ENCODE measurements at regions not wholly inside any gene's neighbourhood (a gene's known extent, or its start where the extent isn't known, plus 50 kb on each side); places are given as distances from the start of the nearest gene placed in this dataset.

- ChIA-PET POLR2A (no interaction called here), CTCF (no interaction called here)
- no peaks in the 10 kb centered on the region for H3K9me3 ChIP-seq (ENCODE audit: control insufficient read depth, insufficient read depth, low read depth, low read length)
- no peaks in the 10 kb centered on the region for H3K36me3 ChIP-seq (ENCODE audit: control insufficient read depth in 2 of 2, insufficient read depth in 1 of 2, low read length in 2 of 2)
- no peak overlapping the region for H3K4me3 ChIP-seq (ENCODE audit: low read depth, low read length)
- no peaks in the 10 kb centered on the region for H3K4me1 ChIP-seq (ENCODE audit: control insufficient read depth, insufficient read depth, low read length)
- TF ChIP-seq ZBTB8A (tag by site-specific recombination; IDR thresholded peaks at IDR 0.05) (no peak), ZIC2 (tag by site-specific recombination; IDR thresholded peaks at IDR 0.05) (no peak), ZNF391 (tag by site-specific recombination; IDR thresholded peaks at IDR 0.05; ENCODE audit: borderline replicate concordance, low read depth) (no peak), ZNF221 (tag by site-specific recombination; IDR thresholded peaks at IDR 0.05; ENCODE audit: borderline replicate concordance) (no peak), MZF1 (tag by site-specific recombination; IDR thresholded peaks at IDR 0.05; ENCODE audit: borderline replicate concordance) (no peak), ZNF529 (tag by site-specific recombination; IDR thresholded peaks at IDR 0.05; ENCODE audit: insufficient replicate concordance) (no peak), ZFP3 (tag by site-specific recombination; IDR thresholded peaks at IDR 0.05; ENCODE audit: low read depth) (no peak), ZNF2 (tag by site-specific recombination; IDR thresholded peaks at IDR 0.05) (no peak), ZBTB20 (tag by site-specific recombination; IDR thresholded peaks at IDR 0.05) (no peak), ZNF654 (tag by site-specific recombination; IDR thresholded peaks at IDR 0.05; ENCODE audit: low read depth) (no peak), INSM2 (tag by site-specific recombination; IDR thresholded peaks at IDR 0.05) (no peak), ZFHX2 (tag by site-specific recombination; conservative IDR thresholded peaks at IDR 0.05) (no peak), BCL11A (tag by site-specific recombination; IDR thresholded peaks at IDR 0.05; ENCODE audit: low read depth) (no peak), ZSCAN16 (tag by site-specific recombination; IDR thresholded peaks at IDR 0.05) (no peak)
- no peak overlapping the region for H3K27ac ChIP-seq (ENCODE audit: extremely low read depth, low read depth, low read length)
These were observed 592.5 kb upstream of the CA10 start for GRCh38 chr17:52751051-52751450.

- Histone ChIP-seq H3K9me3 (ENCODE audit: control insufficient read depth, insufficient read depth, low read depth, low read length) (no peaks in the 10 kb centered on the region), H3K4me3 (ENCODE audit: low read depth, low read length) (no peak overlapping the region), H3K4me1 (ENCODE audit: control insufficient read depth, insufficient read depth, low read length) (no peaks in the 10 kb centered on the region), H3K27ac (ENCODE audit: extremely low read depth, low read depth, low read length) (no peak overlapping the region), H3K36me3 (ENCODE audit: control insufficient read depth in 2 of 2, insufficient read depth in 1 of 2, low read length in 2 of 2) (no peaks in the 10 kb centered on the region)
- TF ChIP-seq ZNF335 (tag by site-specific recombination; conservative IDR thresholded peaks at IDR 0.05) (no peak), ZNF280C (tag by site-specific recombination; IDR thresholded peaks at IDR 0.05) (no peak), ZNF529 (tag by site-specific recombination; IDR thresholded peaks at IDR 0.05; ENCODE audit: insufficient replicate concordance) (no peak), HOXC10 (CRISPR knock-in tag; IDR thresholded peaks at IDR 0.05) (no peak), ZNF558 (tag by site-specific recombination; IDR thresholded peaks at IDR 0.05) (no peak), ZNF221 (tag by site-specific recombination; IDR thresholded peaks at IDR 0.05; ENCODE audit: borderline replicate concordance) (no peak), KLF17 (tag by site-specific recombination; IDR thresholded peaks at IDR 0.05) (no peak), ZNF157 (tag by site-specific recombination; IDR thresholded peaks at IDR 0.05) (no peak), ZNF596 (tag by site-specific recombination; IDR thresholded peaks at IDR 0.05) (no peak), ZXDB (tag by site-specific recombination; IDR thresholded peaks at IDR 0.05) (no peak), ZNF837 (tag by site-specific recombination; IDR thresholded peaks at IDR 0.05) (no peak), ZNF747 (tag by site-specific recombination; IDR thresholded peaks at IDR 0.05) (no peak), ZNF266 (tag by site-specific recombination; IDR thresholded peaks at IDR 0.05; ENCODE audit: low read depth) (no peak), ZNF555 (tag by site-specific recombination; conservative IDR thresholded peaks at IDR 0.05) (no peak), ZNF580 (tag by site-specific recombination; IDR thresholded peaks at IDR 0.05) (no peak), ZNF449 (tag by site-specific recombination; IDR thresholded peaks at IDR 0.05) (no peak), MZF1 (tag by site-specific recombination; IDR thresholded peaks at IDR 0.05; ENCODE audit: borderline replicate concordance) (no peak)
- ChIA-PET POLR2A (no interaction called here), CTCF (no interaction called here)
These were observed 585.7 kb upstream of the CA10 start for GRCh38 chr17:52744179-52744578.
